Omental fat pad (tissue), 3 donors: ENCODE measurements at regions not wholly inside any gene's neighbourhood (a gene's known extent, or its start where the extent isn't known, plus 50 kb on each side); places are given as distances from the start of the nearest gene placed in this dataset.

Source experiments
- ATAC-seq: fragments of 150-250 bp; one replicate; pipeline ENCODE4 v1.9.1; 2016; ENCODE audit warnings: mild to moderate bottlenecking, moderate library complexity; ENCODE audit not compliant: low FRiP score
- DNase-seq: peaks from one replicate; pipeline ENCODE4 v3.0.0-alpha.2; 2019; ENCODE audit warnings: low spot score
- CTCF ChIP-seq, 3 donors: fragments of 450-650 bp; IDR thresholded peaks; one replicate each; pipeline ENCODE4 v1.5.1; 2016 to 2017; ENCODE audit warnings: antibody characterized with exemption in 3 of 3, mild to moderate bottlenecking in 3 of 3, moderate library complexity in 2 of 3

DNA sequence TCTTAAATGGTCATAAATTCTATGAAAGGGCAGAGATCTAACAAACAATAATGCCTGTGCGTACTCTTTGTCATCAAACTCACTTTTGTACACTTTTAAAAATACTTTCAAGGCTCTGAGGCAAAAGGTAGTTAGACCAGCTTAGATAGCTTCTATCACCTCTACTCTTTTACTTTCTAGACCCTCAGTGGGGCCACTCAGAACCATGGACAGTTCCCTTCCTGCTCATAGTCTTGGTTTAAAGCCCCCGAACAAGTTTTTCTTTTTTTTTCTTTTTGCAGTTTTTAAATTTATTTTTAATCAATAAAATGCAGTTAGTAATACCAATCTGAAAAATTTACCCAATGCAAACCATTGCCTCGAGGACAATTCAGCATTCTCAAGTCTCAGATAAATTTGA is 460.5 kb upstream of the CNKSR2 start:
- DNase-seq (no peak), ATAC-seq (no peak)
- TF ChIP-seq CTCF (IDR thresholded peaks at IDR 0.05), result no peak

DNA sequence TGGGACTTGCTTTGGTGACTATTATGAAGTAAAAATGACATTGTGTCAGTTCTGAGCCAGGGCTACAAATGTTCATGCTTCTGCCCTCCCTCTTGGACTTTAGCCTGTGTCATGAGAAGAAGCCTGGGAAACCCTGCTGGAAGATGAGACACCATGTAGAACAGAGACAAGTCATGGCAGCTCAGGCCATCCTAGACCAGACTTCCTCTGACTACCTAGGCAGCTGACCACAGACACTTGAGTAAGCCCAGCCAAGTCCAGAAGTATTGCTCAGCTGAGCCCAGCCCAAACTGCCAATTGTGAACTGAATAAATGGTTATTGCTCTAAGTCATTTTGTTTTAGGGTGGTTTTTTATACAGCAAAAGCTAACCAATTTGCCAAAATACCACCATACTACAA is 467.6 kb upstream of the CNKSR2 start:
- TF ChIP-seq CTCF (IDR thresholded peaks at IDR 0.05), result no peak
- no peak for ATAC-seq
- no peak for DNase-seq

DNA sequence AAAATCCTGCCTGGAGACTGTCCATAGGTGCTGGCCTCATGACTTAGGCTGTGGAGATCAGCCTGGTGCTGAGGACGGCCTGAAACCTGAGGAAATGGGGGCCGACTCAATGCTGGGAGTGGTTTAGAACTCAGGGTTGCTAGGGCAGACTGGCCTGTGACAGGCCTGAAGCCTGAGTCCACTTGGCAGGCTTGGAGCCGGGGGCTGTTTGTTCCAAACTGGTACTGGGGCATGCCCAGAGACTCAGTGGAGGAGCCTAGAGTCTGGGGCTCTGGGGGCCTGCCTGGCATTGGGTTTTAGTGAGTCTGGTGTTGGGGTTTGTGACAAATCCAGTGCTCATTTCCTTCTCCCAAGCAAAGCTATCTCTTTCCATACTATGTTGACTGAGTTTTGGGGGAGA is 489.7 kb upstream of the CNKSR2 start:
- DNase-seq (no peak), ATAC-seq (no peak)
- no peak for TF ChIP-seq CTCF (IDR thresholded peaks at IDR 0.05)

GRCh38 chrX:20863649-20864048 is 510.6 kb upstream of the CNKSR2 start:
- no peak for ATAC-seq
- no peak for TF ChIP-seq CTCF (IDR thresholded peaks at IDR 0.05)
- DNase-seq, result no peak

DNA sequence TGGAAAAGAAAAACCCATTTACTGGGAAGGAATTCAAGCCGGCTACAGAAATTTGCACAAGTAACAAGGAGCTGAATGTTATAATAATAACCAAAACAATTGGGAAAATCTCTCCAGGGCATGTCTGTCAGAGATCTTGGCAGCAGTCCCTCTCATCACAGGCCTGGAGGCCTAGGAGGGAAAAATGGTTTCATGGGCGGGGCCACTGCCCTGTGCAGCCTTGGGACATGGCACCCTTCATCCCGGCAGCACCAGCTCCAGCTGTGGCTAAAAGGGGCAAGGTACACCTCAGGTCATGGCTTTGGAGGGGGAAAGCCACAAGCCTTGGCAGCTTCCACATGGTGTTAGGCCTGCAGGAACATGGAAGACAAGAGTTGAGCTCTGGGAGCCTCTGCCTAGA is 513.1 kb upstream of the CNKSR2 start:
- no peak for ATAC-seq
- TF ChIP-seq CTCF (IDR thresholded peaks at IDR 0.05), result no peak

DNA sequence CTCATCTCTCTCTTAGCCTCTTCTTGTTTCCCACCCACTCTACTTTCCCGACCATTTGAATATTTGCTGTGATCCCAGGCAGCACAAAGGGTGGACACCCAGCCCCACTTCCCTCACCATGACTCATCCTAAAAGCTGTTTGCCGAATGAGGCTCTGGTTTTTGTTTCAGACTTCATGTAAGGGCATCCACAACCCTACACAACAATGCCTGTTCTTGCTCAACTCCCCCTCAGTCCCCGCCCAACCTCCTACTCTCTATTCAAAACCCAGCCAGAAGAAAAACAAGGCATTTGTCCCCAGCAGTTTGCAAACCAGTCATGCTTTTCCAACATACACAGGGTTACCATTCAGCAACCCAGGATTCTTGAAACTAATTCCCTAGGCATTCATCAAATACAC is 516.5 kb upstream of the CNKSR2 start:
- ATAC-seq, result no peak
- DNase-seq, result no peak
- TF ChIP-seq CTCF (IDR thresholded peaks at IDR 0.05), result no peak

More for the DNA sequence above, 513.1 kb upstream of the CNKSR2 start:
- no peak for DNase-seq

DNA sequence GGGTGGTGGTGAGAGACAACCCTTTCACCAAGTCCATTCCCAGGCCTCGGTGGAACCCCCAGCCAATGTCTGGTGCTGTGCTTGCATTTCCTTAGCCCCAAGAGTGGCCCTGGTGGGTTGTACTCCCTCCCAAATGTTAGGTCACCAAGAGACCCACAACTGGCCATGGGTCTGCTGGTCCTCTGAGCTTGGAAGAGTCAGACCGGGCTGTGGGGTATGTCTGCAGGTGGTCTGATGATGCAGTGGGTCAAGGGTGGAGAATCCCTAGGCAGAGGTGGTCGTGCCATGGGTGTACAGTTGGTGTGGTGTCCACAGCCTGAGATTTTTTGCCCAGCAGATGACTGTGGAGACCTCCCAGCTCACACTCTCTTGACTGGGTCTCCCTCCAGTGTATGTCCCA is 535.7 kb upstream of the CNKSR2 start:
- TF ChIP-seq CTCF (IDR thresholded peaks at IDR 0.05), result no peak
- DNase-seq (no peak), ATAC-seq (no peak)
